ENCODE measurements at regions not wholly inside any gene's neighbourhood (a gene's known extent, or its start where the extent isn't known, plus 50 kb on each side); places are given as distances from the start of the nearest gene placed in this dataset.

GRCh38 chr17:70610161-70610560 lies 440.8 kb downstream of the KCNJ2 start:
- TF ChIP-seq CTCF (IDR thresholded peaks at IDR 0.05) (no peak), REST (IDR thresholded peaks at IDR 0.05; ENCODE audit: insufficient read depth in 1 of 2, low read depth in 2 of 2, low read length in 1 of 2) (no peak), TCF7L2 (IDR thresholded peaks at IDR 0.05; ENCODE audit: low read depth, low read length) (no peak), POLR2AphosphoS5 (IDR thresholded peaks at IDR 0.05; ENCODE audit: low read depth, low read length) (no peak)

Data from Panc1 (cell line).